NT2/D1 (cell line): ENCODE measurements at regions not wholly inside any gene's neighbourhood (a gene's known extent, or its start where the extent isn't known, plus 50 kb on each side); places are given as distances from the start of the nearest gene placed in this dataset.

Source experiments
- YY1 ChIP-seq: IDR thresholded peaks from 2 replicates; pipeline ENCODE4 v1.6.1; 2011; ENCODE audit not compliant: insufficient read length, insufficient read depth
- ZNF274 ChIP-seq: IDR thresholded peaks from 2 replicates; pipeline ENCODE4 v1.6.1; 2011; ENCODE audit warnings: mild to moderate bottlenecking, low read depth, low read length

DNA sequence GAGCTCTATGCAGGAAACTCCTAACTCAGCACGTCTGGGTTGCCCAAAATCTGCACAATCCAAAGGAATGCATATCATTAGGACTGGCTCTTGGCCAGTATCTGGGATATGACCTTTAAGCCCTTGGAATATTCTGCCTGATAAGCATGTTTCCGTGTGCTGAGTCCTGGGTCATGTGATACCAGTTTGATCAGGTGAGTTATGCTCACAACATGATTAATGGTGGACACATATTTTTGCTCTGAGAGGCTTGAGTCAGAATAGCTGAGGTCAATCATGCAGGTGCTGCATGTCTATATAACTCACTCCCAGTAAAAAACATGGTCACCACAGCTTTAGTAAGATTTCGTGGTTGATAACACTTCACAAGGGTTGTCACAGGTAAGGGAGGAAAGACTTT, 408.8 kb downstream of the YTHDC2 start:
- TF ChIP-seq YY1 (no peak), ZNF274 (no peak)
